ENCODE measurements at regions not wholly inside any gene's neighbourhood (a gene's known extent, or its start where the extent isn't known, plus 50 kb on each side); places are given as distances from the start of the nearest gene placed in this dataset.

GRCh38 chr1:59043796-59044195 is 253.1 kb upstream of the FGGY start:
- no peaks in the 10 kb centered on the region for H3K36me3 ChIP-seq (ENCODE audit: control insufficient read depth in 2 of 2, extremely low read depth in 1 of 2, insufficient read depth in 2 of 2, low read length in 2 of 2)
- H2AFZ ChIP-seq (ENCODE audit: control insufficient read depth, low read length), result no peak overlapping the region
- FAIRE-seq, result peak; percentile 74
- no peak overlapping the region for H3K27ac ChIP-seq (ENCODE audit: control insufficient read depth, insufficient read depth, low read length)
- no peak for TF ChIP-seq EZH2 (IDR thresholded peaks at IDR 0.05; ENCODE audit: low read length)
- TF ChIP-seq, protein P1, sequence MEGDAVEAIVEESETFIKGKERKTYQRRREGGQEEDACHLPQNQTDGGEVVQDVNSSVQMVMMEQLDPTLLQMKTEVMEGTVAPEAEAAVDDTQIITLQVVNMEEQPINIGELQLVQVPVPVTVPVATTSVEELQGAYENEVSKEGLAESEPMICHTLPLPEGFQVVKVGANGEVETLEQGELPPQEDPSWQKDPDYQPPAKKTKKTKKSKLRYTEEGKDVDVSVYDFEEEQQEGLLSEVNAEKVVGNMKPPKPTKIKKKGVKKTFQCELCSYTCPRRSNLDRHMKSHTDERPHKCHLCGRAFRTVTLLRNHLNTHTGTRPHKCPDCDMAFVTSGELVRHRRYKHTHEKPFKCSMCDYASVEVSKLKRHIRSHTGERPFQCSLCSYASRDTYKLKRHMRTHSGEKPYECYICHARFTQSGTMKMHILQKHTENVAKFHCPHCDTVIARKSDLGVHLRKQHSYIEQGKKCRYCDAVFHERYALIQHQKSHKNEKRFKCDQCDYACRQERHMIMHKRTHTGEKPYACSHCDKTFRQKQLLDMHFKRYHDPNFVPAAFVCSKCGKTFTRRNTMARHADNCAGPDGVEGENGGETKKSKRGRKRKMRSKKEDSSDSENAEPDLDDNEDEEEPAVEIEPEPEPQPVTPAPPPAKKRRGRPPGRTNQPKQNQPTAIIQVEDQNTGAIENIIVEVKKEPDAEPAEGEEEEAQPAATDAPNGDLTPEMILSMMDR (optimal IDR thresholded peaks at IDR 0.05 in 1 of 3, IDR thresholded peaks at IDR 0.05 in 1 of 3, conservative IDR thresholded peaks at IDR 0.05 in 1 of 3; ENCODE audit: extremely low read depth in 1 of 3, insufficient read depth in 2 of 3, low read length in 3 of 3), result no peak
- no peak for DNase-seq (ENCODE audit: low read depth, low spot score)
- H3K27me3 ChIP-seq (ENCODE audit: control insufficient read depth, extremely low read depth, insufficient read depth, low read length), result no peaks in the 10 kb centered on the region
- H4K20me1 ChIP-seq (ENCODE audit: control insufficient read depth, extremely low read depth, insufficient read depth, low read length), result no peaks in the 10 kb centered on the region
- H3K9ac ChIP-seq (ENCODE audit: control insufficient read depth, extremely low read depth, insufficient read depth, low read length), result no peak overlapping the region
- H3K4me2 ChIP-seq (ENCODE audit: control insufficient read depth, extremely low read depth, insufficient read depth, low read depth, low read length), result no peak overlapping the region
- H3K4me1 ChIP-seq (ENCODE audit: control insufficient read depth, extremely low read depth, insufficient read depth, low read length), result peaks cover 12% of the 10 kb centered on the region
- dilution Hi-C loops (cut with MboI; ENCODE audit: extremely low pct_ligation_motif_present, low sequenced_read_pairs), result no loop called here
- H3K4me3 ChIP-seq (ENCODE audit: control insufficient read depth in 2 of 3, extremely low read depth in 1 of 3, insufficient read depth in 2 of 3, low read depth in 1 of 3, low read length in 3 of 3), result no peak overlapping the region
- no peaks in the 10 kb centered on the region for H3K9me1 ChIP-seq (ENCODE audit: control insufficient read depth, extremely low read depth, insufficient read depth, low read length)
- H3K9me3 ChIP-seq (ENCODE audit: control insufficient read depth, low read depth, low read length), result no peaks in the 10 kb centered on the region
- H3K79me2 ChIP-seq (ENCODE audit: control insufficient read depth, insufficient read depth, low read length), result no peaks in the 10 kb centered on the region

DNA sequence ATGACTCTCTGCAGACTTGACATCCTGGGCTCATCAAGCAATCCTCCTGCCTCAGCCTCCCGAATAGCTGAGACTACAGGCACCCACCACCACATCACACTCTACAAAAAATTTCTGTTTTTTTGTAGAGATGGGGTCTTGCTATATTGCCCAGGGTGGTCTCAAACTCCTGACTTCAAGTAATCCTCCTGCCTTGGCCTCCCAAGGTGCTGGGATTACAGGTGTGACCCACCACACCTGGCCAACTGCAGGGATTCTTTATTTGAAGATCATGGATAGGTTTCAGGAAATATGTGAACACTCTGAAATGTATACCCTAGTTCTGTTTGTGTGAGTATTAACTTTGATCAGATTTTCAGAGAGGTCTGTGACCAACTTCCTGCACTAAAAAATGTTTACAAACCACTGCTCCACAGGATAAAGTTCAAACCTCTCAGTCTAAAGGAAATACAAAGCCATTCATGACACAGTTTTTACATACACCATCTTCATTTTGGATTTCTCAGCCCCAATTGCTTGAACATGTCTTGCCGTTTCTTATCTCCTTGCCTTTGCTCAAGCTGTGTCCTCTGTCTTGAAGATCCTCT is 252.3 kb upstream of the FGGY start:
- dilution Hi-C loops (cut with MboI; ENCODE audit: extremely low pct_ligation_motif_present, low sequenced_read_pairs), result no loop called here
- Histone ChIP-seq H3K79me2 (ENCODE audit: control insufficient read depth, insufficient read depth, low read length) (no peaks in the 10 kb centered on the region), H3K9ac (ENCODE audit: control insufficient read depth, extremely low read depth, insufficient read depth, low read length) (no peak overlapping the region), H3K27me3 (ENCODE audit: control insufficient read depth, extremely low read depth, insufficient read depth, low read length) (no peaks in the 10 kb centered on the region), H3K9me3 (ENCODE audit: control insufficient read depth, low read depth, low read length) (no peaks in the 10 kb centered on the region), H3K9me1 (ENCODE audit: control insufficient read depth, extremely low read depth, insufficient read depth, low read length) (no peaks in the 10 kb centered on the region), H2AFZ (ENCODE audit: control insufficient read depth, low read length) (no peak overlapping the region), H3K27ac (ENCODE audit: control insufficient read depth, insufficient read depth, low read length) (no peak overlapping the region), H4K20me1 (ENCODE audit: control insufficient read depth, extremely low read depth, insufficient read depth, low read length) (no peaks in the 10 kb centered on the region), H3K4me1 (ENCODE audit: control insufficient read depth, extremely low read depth, insufficient read depth, low read length) (peaks cover 12% of the 10 kb centered on the region), H3K4me3 (ENCODE audit: control insufficient read depth in 2 of 3, extremely low read depth in 1 of 3, insufficient read depth in 2 of 3, low read depth in 1 of 3, low read length in 3 of 3) (no peak overlapping the region), H3K36me3 (ENCODE audit: control insufficient read depth in 2 of 2, extremely low read depth in 1 of 2, insufficient read depth in 2 of 2, low read length in 2 of 2) (no peaks in the 10 kb centered on the region), H3K4me2 (ENCODE audit: control insufficient read depth, extremely low read depth, insufficient read depth, low read depth, low read length) (no peak overlapping the region)
- TF ChIP-seq, protein P1 (optimal IDR thresholded peaks at IDR 0.05 in 1 of 3, IDR thresholded peaks at IDR 0.05 in 1 of 3, conservative IDR thresholded peaks at IDR 0.05 in 1 of 3; ENCODE audit: extremely low read depth in 1 of 3, insufficient read depth in 2 of 3, low read length in 3 of 3), result no peak
- TF ChIP-seq EZH2 (IDR thresholded peaks at IDR 0.05; ENCODE audit: low read length), result no peak
- no peak for DNase-seq (ENCODE audit: low read depth, low spot score)
- FAIRE-seq, result peak; percentile 61
